Activated T-helper 2 cell treated with anti-CD3 and anti-CD28 coated beads, Interferon-gamma antibody, Interleukin-2, Interleukin-4, amounts not matched to agents 10 μg/mL and 5 μg/mL and 100 μg/mL, durations not matched to agents 14 hours and 24 hours and 36 hours (primary cell): ENCODE measurements at regions not wholly inside any gene's neighbourhood (a gene's known extent, or its start where the extent isn't known, plus 50 kb on each side); places are given as distances from the start of the nearest gene placed in this dataset.
"Not testable (repeated sequence)": the region's sequence is repeated elsewhere in the genome, so short reads cannot be mapped to it uniquely, and the experiment has no call there.

Experiments
- DNase-seq: peaks from one replicate; pipeline ENCODE4 v3.0.0; 2021; ENCODE audit warnings: low spot score
- H3K27ac Mint-ChIP-seq: one replicate; pipeline ENCODE4 v1.8.0; 2021; ENCODE audit warnings: mixed read lengths
- H3K27me3 Mint-ChIP-seq: one replicate; pipeline ENCODE4 v1.8.0; 2021; ENCODE audit warnings: low read depth, mixed read lengths
- H3K36me3 Mint-ChIP-seq: one replicate; pipeline ENCODE4 v1.8.0; 2021; ENCODE audit warnings: low read depth, mixed read lengths
- H3K4me1 Mint-ChIP-seq: one replicate; pipeline ENCODE4 v1.8.0; 2021; ENCODE audit warnings: low read depth, mixed read lengths
- H3K4me3 Mint-ChIP-seq: one replicate; pipeline ENCODE4 v1.8.0; 2021; ENCODE audit warnings: low read depth, mild to moderate bottlenecking, moderate library complexity, mixed read lengths
- H3K9me3 Mint-ChIP-seq: one replicate; pipeline ENCODE4 v1.8.0; 2021; ENCODE audit warnings: mixed read lengths
- intact Hi-C: fragments of 100-400 bp; cut with micrococcal nuclease; formaldehyde crosslinking; loops from one replicate; pipeline ENCODE4 v1.15.1; 2023

DNA sequence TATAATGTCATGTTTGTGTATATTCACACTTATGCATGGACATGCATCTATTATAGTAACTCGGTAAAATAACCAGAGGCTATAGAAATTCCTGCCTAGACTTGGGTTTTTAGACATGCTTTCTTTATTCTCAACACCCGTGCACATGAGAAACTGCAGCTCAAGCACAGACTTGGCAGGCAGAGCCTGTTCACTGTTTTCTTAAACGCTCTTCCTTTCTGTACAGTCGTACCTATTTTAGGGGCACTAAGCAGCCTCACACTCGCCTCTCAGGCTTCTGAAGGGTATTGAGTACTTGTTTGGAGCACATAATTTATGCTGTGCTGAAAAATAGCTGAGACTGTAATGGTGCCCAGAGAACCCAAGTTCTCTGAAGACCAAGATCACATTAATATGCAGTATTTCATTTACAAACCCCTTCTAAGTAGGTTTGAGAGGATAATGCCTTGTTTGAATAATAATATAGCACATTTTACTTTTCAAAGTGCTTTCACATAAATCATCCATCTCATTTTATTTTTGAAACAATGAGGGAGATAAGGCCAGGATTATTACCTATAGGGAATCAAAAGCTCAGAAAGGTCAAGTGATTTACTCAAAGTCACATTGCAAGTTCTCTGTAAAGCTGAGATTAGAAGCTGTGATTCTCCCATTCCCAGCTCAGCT lies 429.9 kb downstream of the SPRY2 start:
- Mint-ChIP-seq H3K4me3 (no peak overlapping the region), H3K36me3 (no peaks in the 10 kb centered on the region), H3K9me3 (no peaks in the 10 kb centered on the region), H3K27me3 (no peaks in the 10 kb centered on the region), H3K4me1 (no peaks in the 10 kb centered on the region), H3K27ac (no peak overlapping the region)
- DNase-seq, result no peak
- intact Hi-C loops, result no loop called here

- H3K27ac Mint-ChIP-seq, result no peak overlapping the region
Measured at GRCh38 chr13:79909644-79910043, 428.7 kb downstream of the NDFIP2 start.

DNA sequence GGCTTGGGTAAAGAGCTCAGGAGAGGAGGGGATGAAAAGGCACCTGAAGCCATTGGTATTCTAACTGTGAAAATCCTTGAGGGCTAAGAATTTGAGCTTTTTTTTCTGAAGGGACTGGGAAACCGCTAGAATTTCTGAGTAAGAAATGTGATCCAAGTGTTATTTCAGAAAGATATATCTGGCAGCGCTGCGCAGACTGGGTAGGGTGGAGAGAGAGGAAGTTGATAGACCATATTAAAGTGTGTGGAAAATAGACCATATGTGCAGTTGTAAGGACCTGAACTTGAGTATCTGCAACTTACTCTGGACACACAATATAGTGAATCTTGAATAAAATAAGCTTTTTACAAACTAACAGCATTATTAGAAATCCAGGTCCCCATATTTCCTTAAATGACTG lies 427.4 kb downstream of the NDFIP2 start:
- H3K27me3 Mint-ChIP-seq, result no peaks in the 10 kb centered on the region
- H3K36me3 Mint-ChIP-seq, result no peaks in the 10 kb centered on the region
- intact Hi-C loops, result no loop called here
- H3K27ac Mint-ChIP-seq, result no peak overlapping the region
- H3K9me3 Mint-ChIP-seq, result no peaks in the 10 kb centered on the region
- DNase-seq, result no peak
- no peaks in the 10 kb centered on the region for H3K4me1 Mint-ChIP-seq
- no peak overlapping the region for H3K4me3 Mint-ChIP-seq

More at GRCh38 chr13:79909644-79910043, 428.7 kb downstream of the NDFIP2 start:
- intact Hi-C loops, result no loop called here
- H3K27me3 Mint-ChIP-seq, result no peaks in the 10 kb centered on the region
- no peak for DNase-seq
- no peaks in the 10 kb centered on the region for H3K9me3 Mint-ChIP-seq
- no peak overlapping the region for H3K4me3 Mint-ChIP-seq
- H3K4me1 Mint-ChIP-seq, result no peaks in the 10 kb centered on the region
- H3K36me3 Mint-ChIP-seq, result no peaks in the 10 kb centered on the region

DNA sequence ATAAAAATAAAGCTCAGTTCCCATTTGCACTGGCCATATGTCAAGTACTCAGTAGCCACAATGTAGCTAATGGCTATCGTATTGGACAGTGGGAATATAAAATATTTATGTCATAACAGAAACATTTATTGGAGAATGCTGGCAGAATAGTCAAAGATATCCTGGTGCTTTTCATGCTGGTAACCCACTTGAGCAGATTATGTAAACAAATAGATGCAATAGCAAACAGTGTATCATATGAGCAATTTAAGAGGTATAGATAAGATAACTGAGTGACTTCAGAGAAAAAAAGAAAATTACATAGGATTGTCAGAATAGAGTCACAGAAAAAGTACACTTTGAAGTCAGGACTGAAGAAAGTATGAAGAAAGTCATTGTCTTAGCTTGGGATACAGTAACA lies 426.6 kb downstream of the NDFIP2 start:
- Mint-ChIP-seq H3K27ac (no peak overlapping the region), H3K9me3 (no peaks in the 10 kb centered on the region), H3K4me3 (no peak overlapping the region), H3K36me3 (no peaks in the 10 kb centered on the region), H3K27me3 (no peaks in the 10 kb centered on the region), H3K4me1 (no peaks in the 10 kb centered on the region)
- DNase-seq, result no peak
- intact Hi-C loops, result no loop called here

- H3K27ac Mint-ChIP-seq, result no peak overlapping the region
- H3K4me1 Mint-ChIP-seq, result no peaks in the 10 kb centered on the region
- H3K36me3 Mint-ChIP-seq, result no peaks in the 10 kb centered on the region
- no peak for DNase-seq
- no peaks in the 10 kb centered on the region for H3K9me3 Mint-ChIP-seq
- H3K4me3 Mint-ChIP-seq, result no peak overlapping the region
- H3K27me3 Mint-ChIP-seq, result no peaks in the 10 kb centered on the region
- intact Hi-C loops, result no loop called here
Measured at GRCh38 chr13:79906345-79906744, 425.4 kb downstream of the NDFIP2 start.

GRCh38 chr13:79905018-79905417 lies 424.1 kb downstream of the NDFIP2 start:
- no peak for DNase-seq
- Mint-ChIP-seq H3K27ac (no peak overlapping the region), H3K9me3 (no peaks in the 10 kb centered on the region), H3K4me1 (no peaks in the 10 kb centered on the region), H3K36me3 (no peaks in the 10 kb centered on the region), H3K27me3 (no peaks in the 10 kb centered on the region), H3K4me3 (no peak overlapping the region)
- intact Hi-C loops, result no loop called here

DNA sequence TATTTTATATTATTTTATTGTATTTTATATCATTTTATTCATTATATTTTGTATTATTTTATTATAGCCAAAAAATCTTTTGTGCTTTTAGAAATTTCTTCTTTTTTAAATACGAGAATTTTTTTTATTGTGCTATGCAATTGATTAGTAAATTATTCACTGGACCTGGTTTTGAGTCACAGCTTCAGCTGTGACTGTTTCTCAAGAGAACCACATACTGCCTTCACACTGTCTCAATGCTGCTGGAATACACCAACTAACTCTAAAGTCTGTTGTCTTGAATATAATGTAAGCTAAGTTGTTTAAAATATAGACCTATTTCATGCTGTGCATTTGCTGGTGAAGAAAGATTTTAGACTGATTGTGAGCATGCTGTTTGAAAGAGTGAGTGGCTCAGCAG lies 423.6 kb downstream of the NDFIP2 start:
- intact Hi-C loops, result no loop called here
- no peaks in the 10 kb centered on the region for H3K9me3 Mint-ChIP-seq
- H3K36me3 Mint-ChIP-seq, result no peaks in the 10 kb centered on the region
- no peak overlapping the region for H3K27ac Mint-ChIP-seq
- H3K27me3 Mint-ChIP-seq, result no peaks in the 10 kb centered on the region
- H3K4me3 Mint-ChIP-seq, result no peak overlapping the region
- H3K4me1 Mint-ChIP-seq, result no peaks in the 10 kb centered on the region
- DNase-seq, result no peak

DNA sequence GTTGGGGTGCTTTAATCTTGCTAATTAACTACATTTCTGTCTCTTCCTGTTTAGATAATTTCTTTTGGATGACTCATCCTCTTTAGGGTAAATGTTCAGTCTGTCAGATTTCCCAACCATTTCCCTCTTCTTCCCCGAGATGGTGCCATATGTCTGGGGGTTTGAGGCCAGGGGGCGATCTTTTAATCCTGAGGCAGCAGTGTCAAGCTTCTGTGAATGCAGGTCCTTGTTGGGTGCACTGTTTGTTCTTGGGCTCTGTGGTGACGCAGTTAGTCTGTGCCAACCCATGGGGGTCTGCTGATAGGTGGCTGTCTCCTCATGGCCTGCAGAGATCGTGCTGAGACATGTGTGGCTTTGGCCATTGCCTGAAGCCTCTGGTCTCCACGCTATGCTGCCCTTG lies 420.4 kb downstream of the NDFIP2 start:
- no peaks in the 10 kb centered on the region for H3K9me3 Mint-ChIP-seq
- H3K4me3 Mint-ChIP-seq, result no peak overlapping the region
- H3K36me3 Mint-ChIP-seq, result no peaks in the 10 kb centered on the region
- no peaks in the 10 kb centered on the region for H3K27me3 Mint-ChIP-seq
- intact Hi-C loops, result no loop called here
- H3K4me1 Mint-ChIP-seq, result no peaks in the 10 kb centered on the region
- DNase-seq, result no peak
- no peak overlapping the region for H3K27ac Mint-ChIP-seq

DNA sequence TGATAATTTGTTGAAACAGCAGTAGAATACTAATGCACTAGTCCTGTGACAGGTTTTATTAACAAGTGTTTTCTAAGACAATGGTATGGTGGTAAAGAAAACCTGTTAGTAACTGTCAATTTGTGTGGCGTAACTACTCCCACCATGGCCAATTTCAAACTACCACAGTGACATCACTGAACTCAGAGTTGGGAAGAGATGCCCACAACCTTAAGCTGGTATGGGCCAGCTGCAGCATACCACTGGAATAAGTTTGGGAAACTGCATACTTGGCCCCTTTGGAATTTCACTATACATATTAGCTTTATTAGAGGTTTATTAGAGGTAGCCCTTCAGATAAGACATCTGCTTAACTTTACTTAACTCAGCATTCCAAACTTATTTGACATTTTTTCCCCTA lies 419.4 kb downstream of the NDFIP2 start:
- H3K4me3 Mint-ChIP-seq, result no peak overlapping the region
- no peaks in the 10 kb centered on the region for H3K4me1 Mint-ChIP-seq
- no peak overlapping the region for H3K27ac Mint-ChIP-seq
- intact Hi-C loops, result no loop called here
- H3K36me3 Mint-ChIP-seq, result no peaks in the 10 kb centered on the region
- no peaks in the 10 kb centered on the region for H3K27me3 Mint-ChIP-seq
- H3K9me3 Mint-ChIP-seq, result no peaks in the 10 kb centered on the region
- no peak for DNase-seq

DNA sequence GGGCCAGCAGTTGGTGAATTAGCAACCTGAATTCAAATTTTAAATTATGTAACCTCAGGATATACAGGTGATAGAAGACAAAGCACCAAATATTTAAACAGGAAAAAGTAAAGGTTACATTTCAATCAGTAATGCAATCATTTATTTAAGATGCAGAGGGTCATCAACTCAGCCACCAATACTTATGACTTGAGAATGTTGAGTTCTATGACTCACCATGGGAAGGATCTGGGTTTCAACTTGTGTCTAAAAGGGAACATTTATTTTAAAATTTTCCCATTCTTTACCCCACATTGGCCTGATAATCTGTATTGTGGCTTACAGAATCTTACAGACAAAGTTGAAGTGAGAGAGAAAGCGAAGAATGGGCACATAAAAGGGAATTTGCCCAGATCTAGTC lies 418.0 kb downstream of the NDFIP2 start:
- no peaks in the 10 kb centered on the region for H3K9me3 Mint-ChIP-seq
- no peaks in the 10 kb centered on the region for H3K36me3 Mint-ChIP-seq
- no peak overlapping the region for H3K4me3 Mint-ChIP-seq
- H3K4me1 Mint-ChIP-seq, result no peaks in the 10 kb centered on the region
- H3K27ac Mint-ChIP-seq, result no peak overlapping the region
- no peak for DNase-seq
- intact Hi-C loops, result no loop called here
- no peaks in the 10 kb centered on the region for H3K27me3 Mint-ChIP-seq

- H3K36me3 Mint-ChIP-seq, result no peaks in the 10 kb centered on the region
- no peaks in the 10 kb centered on the region for H3K9me3 Mint-ChIP-seq
- no peaks in the 10 kb centered on the region for H3K4me1 Mint-ChIP-seq
- H3K27ac Mint-ChIP-seq, result no peak overlapping the region
- intact Hi-C loops, result no loop called here
- H3K27me3 Mint-ChIP-seq, result no peaks in the 10 kb centered on the region
- no peak for DNase-seq
- H3K4me3 Mint-ChIP-seq, result no peak overlapping the region
Measured at GRCh38 chr13:79898202-79898826, 417.4 kb downstream of the NDFIP2 start.

GRCh38 chr13:79896851-79897250 lies 415.9 kb downstream of the NDFIP2 start:
- intact Hi-C loops, result no loop called here
- H3K36me3 Mint-ChIP-seq, result no peaks in the 10 kb centered on the region
- no peak for DNase-seq
- H3K27me3 Mint-ChIP-seq, result no peaks in the 10 kb centered on the region
- no peak overlapping the region for H3K27ac Mint-ChIP-seq
- H3K4me3 Mint-ChIP-seq, result no peak overlapping the region
- no peaks in the 10 kb centered on the region for H3K4me1 Mint-ChIP-seq
- H3K9me3 Mint-ChIP-seq, result no peaks in the 10 kb centered on the region

DNA sequence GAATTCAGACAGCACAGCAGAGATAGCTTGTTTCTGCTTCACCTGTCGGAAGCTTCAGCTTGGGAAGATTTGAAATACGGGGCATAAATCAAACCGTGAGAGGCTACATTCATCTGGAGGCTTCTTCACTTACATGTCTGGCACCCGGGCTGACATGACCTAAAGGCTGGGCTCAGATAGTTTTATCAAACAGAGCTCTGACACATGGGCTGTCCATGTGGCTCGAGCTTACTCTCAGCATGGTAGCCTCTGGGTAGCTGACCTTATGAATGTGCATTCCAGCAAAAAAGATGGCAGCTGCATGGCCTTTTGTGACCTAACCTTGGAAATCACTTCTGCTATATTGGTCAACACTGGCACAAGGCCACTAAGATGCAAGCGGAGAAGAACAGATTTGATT lies 414.5 kb downstream of the NDFIP2 start:
- H3K27me3 Mint-ChIP-seq, result no peaks in the 10 kb centered on the region
- intact Hi-C loops, result no loop called here
- no peaks in the 10 kb centered on the region for H3K36me3 Mint-ChIP-seq

DNA sequence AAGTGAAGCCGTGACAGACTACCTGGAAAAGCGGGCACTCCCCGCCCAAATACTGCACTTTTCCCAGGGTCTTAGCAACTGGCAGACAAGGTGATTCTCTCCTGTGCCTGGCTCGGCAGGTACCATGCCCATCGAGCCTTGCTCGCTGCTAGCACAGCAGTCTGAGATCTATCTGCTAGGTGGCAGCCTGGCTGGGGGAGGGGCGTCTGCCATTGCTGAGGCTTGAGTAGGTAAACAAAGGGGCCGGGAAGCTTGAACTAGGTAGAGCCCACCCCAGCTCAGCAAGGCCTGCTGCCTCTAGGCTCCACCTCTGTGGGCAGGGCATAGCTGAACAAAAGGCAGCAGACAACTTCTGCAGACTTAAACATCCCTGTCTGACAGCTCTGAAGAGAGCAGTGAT lies 406.3 kb downstream of the NDFIP2 start:
- H3K4me3 Mint-ChIP-seq, H3K36me3 Mint-ChIP-seq, intact Hi-C loops, H3K27ac Mint-ChIP-seq, H3K4me1 Mint-ChIP-seq, H3K27me3 Mint-ChIP-seq, H3K9me3 Mint-ChIP-seq, DNase-seq: not testable (repeated sequence)

More for the DNA sequence above, 414.5 kb downstream of the NDFIP2 start:
- no peak overlapping the region for H3K4me3 Mint-ChIP-seq
- no peak overlapping the region for H3K27ac Mint-ChIP-seq
- DNase-seq, result no peak
- no peaks in the 10 kb centered on the region for H3K9me3 Mint-ChIP-seq
- H3K4me1 Mint-ChIP-seq, result no peaks in the 10 kb centered on the region
